ENCODE measurements at regions not wholly inside any gene's neighbourhood (a gene's known extent, or its start where the extent isn't known, plus 50 kb on each side); places are given as distances from the start of the nearest gene placed in this dataset.

DNA sequence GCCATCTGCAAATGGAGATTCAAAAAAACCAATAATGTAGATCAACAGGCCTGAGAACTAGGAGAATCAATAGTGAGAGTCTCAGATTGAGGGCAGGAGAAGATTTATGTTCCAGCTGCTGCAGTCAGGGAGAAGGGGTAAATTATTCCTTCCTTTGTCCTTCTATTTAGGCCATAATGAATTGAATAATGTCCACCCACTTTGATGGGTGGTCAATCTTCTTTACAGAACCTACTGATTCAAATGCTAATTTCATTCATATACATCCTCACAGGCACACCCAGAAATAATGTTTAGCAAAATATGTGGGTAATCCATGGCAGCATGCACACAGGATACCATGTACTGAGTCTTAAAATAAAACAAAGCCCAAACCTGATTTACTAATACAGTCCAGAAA is 695.3 kb upstream of the REG3G start:
- TF ChIP-seq POLR2AphosphoS5 (IDR thresholded peaks at IDR 0.05; ENCODE audit: insufficient read depth in 1 of 2, low read depth in 1 of 2) (no peak), CTCF (IDR thresholded peaks at IDR 0.05) (no peak), POLR2A (IDR thresholded peaks at IDR 0.05) (no peak)

Data from vagina (tissue), 2 donors.